IPS-11a (cell line): ENCODE measurements at regions not wholly inside any gene's neighbourhood (a gene's known extent, or its start where the extent isn't known, plus 50 kb on each side); places are given as distances from the start of the nearest gene placed in this dataset.
"Not testable (repeated sequence)": the region's sequence is repeated elsewhere in the genome, so short reads cannot be mapped to it uniquely, and the experiment has no call there.

Experiments
- H3K4me3 ChIP-seq: one replicate; pipeline ENCODE4 v1.5.1; 2013; ENCODE audit warnings: low read depth, low read length, control low read depth

DNA sequence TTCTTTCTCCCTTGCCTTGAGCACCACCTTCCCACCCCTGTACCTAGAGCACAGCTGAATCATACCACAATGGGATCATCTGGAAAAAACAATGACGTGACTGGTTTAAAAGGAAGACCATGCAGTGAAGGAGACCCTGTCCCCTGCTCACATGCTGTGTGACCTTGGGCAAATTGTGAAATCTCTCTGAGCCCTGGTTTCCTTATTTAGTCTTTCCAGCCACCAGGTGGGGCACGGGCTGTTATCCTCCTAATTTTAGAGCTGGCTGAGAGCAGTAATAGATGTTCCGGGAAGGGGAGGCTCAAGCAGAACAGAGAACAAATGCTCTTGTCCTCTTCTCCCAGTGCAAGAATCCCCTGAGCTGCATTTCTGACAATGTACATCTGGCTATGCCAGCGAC is 198.3 kb downstream of the RPS24 start:
- no peak overlapping the region for H3K4me3 ChIP-seq

DNA sequence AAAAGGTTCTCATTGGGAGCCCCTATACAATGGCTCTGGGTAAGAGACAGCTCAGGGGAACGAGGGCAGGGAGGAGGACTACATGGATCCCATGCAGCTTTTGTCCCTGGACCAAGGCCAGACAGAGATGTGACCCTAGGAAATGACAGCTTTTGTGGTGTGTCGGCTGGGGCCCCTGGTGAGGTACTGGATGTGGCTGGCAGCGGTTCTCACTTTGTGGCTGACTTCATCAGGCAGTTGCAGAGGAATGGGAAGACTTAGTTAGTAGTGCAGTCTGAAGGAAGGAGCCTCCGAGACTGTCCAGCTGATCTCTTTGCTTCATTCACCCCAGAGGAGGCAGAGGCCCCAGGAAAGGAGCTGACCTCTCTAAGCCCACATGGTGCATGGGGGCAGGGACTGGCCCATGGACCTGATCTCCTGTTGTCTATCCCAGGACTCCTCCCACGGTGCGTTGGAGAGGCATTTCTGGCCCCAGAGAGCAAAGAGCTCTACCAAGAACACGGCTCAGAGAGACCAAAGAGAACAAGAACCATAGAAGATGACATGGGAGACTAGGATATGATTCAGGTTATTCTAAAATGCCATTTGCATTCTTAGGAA is 202.9 kb downstream of the RPS24 start:
- no peak overlapping the region for H3K4me3 ChIP-seq

DNA sequence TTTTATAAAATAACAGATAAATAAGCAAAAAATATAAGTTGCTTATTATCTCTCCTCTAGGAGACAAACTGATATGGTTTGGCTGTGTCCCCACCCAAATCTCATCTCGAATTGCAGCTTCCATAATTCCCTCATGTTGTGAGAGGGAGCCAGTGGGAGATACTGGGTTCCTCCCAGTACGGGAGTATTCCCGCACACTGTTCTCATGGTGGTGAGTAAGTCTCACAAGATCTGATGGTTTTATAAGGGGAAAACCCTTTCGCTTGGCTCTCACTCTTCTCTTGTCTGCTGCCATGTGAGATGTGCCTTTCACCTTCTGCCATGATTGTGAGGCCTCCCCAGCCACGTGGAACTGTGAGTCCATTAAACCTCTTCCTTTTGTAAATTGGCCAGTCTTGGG is 204.3 kb downstream of the RPS24 start:
- not testable (repeated sequence) for H3K4me3 ChIP-seq

DNA sequence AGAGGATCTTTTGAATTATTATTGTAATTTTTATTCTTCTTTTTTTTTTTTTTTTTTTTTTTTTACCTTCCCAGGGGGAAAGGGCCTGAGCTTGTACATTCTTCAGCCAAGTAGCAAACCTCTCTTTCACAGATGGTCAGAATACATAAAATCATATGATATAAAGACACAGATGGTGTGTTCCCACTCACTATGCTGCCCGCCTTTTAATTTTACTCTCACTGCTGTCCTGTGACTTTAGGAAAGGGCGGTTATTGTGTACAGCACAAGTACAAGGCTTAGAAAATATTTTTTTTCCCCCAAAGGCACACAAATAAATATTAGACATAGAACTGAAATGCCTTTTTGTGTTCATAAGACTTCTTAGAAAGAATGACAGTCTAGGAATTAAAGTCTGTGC is 213.6 kb downstream of the RPS24 start:
- no peak overlapping the region for H3K4me3 ChIP-seq

DNA sequence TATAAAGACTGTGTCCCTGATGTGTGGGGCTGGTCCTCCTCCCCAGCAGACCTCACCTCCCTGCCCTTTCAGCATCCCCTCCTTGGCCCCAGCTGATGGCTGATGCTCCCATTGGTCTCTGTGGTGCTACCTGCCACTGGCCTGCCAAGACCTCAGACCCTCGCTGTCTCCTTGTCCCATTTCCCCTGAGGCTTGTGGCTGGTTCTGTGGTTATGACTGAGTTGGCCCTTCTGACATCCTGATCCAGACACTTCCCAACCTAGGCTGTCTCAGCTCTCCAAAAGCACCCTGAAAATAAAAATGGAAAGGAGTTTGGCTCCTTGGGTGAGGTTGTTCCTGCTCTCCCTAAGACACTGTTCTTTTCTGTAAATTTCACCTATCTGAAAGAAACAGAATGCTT is 214.2 kb downstream of the RPS24 start:
- H3K4me3 ChIP-seq, result no peak overlapping the region

DNA sequence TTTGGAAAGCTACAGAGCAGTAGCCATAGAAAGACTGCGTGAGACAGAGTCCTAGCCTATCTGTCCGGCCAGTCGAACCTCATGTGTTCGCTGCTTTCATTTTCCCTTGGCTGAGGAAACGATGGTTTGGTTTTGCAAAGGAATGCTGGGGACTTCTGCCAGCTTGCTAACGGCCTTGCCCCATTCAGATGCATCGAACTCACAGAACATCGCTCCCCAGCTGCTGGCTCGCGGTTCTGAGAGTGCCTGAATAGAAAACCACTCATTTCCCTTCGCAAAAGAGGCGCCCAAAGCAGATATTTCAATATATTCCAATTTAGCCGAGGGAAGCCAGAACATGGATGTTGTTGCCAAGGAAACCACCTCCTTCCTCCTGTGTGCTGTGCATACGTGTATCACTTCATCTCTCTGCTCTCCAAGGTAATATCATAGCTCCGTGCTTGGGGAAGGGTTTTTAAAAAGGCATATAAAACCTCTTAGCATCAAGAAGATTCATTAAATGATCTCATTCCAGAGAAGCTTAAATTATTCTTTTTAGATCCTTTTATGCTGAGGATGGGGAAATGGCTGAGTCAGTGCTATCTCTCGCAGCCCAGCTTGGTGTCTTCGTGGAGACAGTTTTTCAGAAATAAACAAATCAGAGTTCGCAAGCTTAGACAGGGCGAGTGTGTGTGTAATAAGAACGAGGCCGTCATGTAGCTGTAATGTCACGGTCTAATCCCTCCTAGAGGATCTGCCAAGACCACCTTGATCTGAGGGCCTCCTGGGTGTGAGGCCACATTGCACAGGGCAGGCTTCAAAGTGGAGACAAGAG is 215.2 kb downstream of the RPS24 start:
- no peak overlapping the region for H3K4me3 ChIP-seq

DNA sequence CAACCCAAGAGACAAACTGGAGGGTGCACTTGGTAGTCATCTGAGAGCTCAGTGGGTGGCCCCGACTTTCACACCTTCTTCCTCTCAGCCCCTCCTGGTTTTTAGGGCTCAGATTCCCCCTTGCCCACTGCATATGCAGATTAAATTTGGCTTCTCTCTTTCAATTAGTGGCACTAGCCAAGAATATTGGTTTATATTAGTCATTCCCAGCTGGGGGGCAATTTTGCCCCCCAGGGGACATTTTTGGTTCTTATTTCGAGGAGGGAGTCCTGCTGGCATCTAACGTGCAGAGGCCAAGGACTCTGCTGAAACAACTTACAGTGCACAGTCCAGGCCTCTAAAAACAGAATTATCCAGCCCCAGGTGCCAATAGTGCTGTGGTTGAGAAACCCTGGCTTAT is 216.0 kb downstream of the RPS24 start:
- H3K4me3 ChIP-seq, result no peak overlapping the region

DNA sequence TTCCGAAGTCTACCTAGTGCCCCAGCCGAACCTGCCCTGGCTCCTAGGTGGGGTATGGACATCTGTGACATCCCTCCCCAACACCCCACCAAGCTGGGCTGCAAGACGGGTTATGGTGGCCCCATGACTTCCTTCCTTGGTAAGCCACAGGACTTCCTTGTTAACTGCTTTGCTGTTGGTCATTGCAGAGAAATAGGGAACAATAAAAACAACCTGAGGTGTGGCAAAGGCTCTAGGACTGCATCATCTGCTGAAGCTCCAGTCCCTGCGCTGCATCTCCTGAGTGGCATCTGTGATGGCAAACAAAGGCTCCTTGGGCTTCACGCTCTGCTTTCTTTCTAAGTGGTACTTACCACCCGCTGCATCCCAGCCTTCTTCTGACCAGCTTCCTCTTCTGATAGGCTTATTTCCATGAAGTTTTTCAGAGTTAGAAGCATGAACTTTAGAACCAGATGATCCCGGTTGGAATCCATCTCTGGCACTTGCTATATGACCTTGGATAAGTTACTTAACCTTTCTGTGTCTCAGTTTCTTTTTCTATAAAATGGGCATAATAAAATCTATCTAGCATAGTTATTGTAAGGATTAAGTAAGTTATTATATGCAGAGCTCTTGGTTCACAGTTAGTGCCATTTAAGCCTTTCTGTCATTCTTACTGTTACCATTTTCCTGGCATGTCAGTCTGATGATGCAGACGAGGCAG is 216.8 kb downstream of the RPS24 start:
- no peak overlapping the region for H3K4me3 ChIP-seq

DNA sequence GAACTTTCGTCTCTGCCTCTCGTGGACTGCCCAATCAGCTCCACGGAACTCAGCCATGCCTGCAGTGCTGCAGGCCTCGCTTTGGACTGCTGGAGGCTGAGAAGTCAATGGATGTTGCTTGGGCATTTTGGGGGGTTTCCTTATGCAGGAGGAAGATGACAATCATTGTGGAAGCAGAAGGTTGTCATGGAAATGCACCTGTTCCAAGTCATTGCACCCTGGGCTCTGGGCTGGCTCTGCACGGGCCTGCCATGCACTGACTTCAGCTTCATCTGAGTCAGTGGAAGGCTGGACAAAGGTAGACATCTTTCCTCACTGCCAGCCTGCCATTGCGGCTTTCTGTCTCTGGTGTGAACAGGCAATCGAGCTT is 217.3 kb downstream of the RPS24 start:
- no peak overlapping the region for H3K4me3 ChIP-seq

DNA sequence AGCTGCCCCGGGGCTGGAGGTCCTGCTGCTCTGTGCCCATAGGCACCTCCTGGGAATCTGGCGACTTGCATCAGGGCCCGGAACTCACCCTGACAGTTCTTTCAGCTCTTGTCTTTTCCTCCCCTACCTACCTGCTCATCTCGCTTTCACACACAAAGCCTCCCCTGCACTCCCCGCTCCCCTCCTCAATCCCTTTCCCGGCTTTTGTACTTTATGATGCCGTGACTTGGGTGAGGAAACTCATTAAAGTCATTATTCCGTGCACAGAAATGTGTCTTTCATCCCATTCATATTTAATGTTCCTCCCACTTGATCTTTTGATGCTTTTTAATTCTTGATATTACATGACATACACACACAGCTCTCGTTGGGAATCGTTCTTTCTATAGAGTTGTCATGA is 218.6 kb downstream of the RPS24 start:
- H3K4me3 ChIP-seq, result no peak overlapping the region

DNA sequence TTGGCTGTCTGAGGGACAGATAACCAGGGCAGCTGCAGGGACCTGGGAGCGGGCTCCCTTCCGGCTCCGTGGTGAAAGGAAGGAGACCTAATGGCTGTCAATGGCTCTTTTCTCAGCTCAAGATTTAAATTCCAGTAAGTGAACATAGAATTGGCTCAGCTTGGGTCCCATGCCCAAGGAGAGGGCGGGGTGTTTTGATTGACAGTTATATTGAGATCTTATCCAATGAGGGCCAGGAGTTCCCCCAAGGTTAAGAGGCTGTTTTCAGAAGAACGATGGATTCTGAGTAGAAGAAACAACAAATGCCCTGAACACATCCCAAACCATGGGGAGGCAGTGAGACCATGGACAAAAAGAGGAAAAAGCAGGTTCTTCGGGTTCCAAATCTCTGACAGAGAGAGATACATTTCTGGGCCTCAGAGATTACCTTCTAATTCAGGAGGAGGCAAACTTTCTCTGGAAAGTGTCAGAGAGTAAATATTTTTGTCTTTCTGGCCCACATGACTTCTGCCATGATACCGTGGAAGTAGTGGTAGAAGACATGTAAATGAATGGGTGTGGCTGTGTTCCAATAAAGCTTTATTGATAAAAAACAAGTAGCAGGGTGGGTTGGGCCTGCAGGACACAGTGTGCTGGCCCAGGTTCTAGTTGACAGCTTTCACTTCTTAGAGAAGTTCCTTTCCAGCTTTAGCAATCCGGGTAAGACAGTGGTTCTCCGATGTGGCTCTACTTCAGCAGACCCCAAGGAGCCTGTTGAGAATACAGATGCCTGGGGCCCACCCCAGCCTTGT is 219.6 kb downstream of the RPS24 start:
- H3K4me3 ChIP-seq, result no peak overlapping the region

DNA sequence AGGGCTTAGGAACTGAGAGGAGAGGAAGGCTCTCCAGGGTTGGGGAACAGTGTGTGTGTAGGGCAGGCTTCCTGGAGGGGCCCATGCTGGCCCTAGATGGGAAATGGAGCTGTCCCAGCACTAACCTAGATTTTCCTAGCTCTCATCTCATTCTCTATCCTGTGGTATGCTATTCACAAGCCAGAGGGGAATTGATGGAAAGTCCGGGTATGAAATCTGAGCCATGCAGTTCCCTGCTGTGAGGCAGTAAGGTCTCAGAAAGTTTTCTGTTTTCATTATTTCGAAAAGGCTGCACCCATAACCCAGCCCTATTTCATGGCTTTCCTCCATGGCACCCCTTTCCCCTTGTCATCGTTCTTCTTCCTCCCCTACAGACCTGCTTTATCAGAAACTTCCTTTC is 220.3 kb downstream of the RPS24 start:
- no peak overlapping the region for H3K4me3 ChIP-seq

DNA sequence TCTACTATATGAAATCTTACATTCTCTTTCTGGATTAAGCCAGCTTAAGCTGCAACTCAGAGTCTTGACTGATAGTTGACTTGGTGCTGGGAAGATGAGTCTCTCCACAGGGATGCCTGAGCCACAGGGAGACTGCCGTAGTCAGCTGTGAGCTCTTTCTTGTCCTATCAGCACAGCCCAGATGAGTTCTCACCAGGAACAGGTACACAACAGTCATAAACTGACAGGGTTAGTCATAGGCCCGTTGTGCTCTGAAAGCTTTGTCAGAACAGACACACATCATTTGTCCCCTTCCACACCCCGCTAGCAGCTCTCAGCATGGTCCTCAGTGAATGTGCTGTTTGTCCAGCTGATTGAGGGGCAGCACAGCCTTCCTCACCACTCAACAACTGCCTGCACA is 221.6 kb downstream of the RPS24 start:
- no peak overlapping the region for H3K4me3 ChIP-seq

DNA sequence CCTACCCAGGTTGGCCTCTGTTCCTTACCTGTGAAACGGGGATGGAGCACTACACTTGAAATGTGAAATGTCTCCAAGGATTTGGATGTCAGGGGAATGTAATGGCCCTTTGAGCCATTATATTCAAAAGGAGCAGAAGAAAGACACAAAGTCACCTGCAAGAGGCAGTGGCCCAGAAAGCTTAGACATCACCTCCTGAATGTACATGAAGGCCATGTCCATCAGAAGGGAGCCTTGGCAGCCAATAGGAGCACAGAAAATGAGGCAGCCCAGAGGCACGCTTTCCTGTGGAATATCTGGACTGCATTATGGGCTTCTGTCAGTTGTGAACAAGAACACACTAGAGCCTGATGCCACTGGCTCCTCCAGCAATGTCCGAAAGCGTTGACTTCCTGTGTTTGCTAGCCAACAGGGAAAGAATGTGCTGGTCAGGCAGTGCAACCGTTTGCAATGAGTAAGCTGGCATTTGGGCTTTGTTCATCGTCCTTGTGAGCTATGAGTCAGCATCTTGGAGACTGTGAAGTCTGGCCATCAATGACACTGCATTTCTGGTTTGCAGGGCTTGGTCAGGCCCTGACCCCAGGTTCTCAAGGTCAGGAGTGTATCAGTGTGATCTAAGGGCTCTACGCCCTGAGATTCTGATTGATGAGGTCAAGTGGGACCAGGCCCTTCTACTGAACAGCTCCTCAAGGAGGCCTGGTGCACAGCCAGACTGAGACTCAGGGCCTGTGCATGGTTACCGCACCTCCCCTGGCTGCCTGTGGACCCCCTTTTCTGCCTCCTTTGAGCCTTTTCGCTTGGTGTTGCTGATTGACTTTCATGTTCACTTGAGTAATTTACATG is 222.4 kb downstream of the RPS24 start:
- H3K4me3 ChIP-seq, result no peak overlapping the region

DNA sequence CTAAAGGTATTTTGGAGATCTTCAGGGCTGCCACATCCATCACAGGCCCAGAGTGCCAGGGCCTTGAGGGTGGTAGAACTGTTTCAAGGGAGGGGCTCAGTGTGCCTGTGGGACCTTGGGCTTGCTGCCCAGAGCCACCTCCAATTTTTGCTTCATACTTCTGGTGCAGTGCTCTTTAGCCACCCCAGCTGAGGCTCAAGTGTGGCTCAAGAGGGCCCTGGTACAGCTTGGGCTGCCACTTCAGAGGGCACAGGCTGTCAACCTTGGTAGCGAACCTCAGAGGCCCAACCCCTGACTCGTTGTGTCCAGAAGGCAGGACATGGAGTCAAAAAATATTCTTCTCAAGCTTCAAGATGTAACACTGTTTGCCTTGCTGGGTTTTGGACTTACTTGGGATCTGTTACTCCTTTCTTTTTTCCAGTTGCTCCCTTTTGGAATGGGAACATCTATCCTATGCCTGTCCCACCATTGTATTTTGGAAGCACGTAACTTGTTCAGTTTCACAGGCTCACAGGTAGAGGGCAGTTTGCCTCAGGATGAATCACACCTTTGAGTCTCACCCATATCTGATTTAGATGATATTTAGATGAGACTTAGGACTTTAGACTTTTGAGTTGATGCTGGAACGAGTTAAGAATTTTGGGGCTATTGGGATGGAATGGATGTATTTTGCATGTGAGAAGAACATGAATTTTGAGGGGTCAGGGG is 224.8 kb downstream of the RPS24 start:
- no peak overlapping the region for H3K4me3 ChIP-seq

DNA sequence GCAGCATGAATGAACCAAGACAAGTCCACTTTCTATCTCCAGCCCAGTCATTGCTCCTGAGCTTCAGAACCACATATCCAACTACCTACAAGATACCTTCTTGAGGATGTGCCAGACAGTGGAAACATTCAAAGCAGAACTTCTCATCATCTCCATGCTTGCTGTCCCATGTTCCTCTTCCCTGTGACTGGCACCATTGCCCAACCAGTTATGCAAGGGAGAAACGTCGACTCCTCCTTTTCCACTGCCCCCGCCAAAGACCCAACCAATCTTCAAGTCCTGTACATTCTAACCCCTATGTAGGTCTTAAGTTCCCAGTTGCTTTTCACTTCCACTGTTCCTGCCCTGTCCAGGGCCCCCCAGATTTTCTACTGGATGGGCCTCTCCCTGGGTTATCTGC is 225.7 kb downstream of the RPS24 start:
- no peak overlapping the region for H3K4me3 ChIP-seq

DNA sequence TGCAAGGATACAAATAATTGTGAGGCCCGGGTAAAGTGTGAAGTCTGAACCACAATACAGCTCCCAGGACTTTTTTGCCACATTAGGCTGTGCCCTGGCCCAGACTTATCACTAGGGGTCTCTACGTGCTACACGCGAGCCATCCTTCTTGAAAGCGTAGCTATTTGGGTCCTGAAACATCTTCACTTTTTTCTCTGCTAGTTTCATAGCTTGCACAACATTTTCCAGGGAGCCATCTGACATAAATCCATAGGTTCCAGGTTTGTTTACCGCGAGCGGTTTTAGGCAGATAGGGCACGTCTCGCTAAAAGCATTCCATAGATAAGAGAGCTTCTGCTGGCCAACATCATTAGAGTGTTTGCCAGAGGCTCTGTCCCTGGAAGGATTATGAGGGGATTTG is 226.5 kb downstream of the RPS24 start:
- H3K4me3 ChIP-seq, result no peak overlapping the region

DNA sequence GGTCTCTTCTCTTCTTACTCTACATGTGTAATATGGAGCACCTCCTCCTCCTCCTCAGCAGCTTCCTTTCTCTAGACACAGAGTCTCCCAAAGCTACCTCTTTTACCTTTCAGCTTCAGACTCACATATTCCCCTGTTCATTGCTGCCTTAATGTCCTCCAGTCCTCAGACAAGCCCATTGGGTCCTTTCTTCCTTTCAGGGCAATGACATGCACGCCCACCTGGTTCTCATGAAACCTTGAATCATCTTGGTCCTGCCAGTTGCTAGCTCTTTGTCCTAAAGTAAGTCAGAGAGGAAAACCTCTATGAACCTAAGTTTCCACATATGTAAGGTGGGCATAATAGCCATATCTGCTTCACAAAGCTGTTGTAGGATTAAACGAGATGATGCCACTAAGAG is 227.0 kb downstream of the RPS24 start:
- H3K4me3 ChIP-seq, result no peak overlapping the region

DNA sequence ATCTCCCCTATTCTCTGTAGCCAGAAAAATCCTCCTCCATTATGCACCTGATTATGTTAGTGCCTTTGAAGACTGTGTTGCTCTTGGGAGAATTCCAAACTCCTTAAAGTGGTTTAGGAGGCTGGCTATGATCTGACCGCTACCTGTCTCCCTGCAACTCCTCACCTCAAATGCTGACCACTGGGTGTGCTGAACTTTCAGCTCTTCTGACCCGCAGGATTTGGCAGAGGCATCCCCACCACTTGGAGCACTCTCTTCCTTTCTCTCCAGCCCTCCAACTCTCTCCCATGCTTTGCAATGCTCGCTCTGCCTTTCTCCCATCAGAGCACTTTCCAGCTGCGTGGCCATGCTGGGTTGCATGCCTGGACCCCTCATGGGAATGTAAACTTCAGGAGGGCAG is 227.6 kb downstream of the RPS24 start:
- no peak overlapping the region for H3K4me3 ChIP-seq

DNA sequence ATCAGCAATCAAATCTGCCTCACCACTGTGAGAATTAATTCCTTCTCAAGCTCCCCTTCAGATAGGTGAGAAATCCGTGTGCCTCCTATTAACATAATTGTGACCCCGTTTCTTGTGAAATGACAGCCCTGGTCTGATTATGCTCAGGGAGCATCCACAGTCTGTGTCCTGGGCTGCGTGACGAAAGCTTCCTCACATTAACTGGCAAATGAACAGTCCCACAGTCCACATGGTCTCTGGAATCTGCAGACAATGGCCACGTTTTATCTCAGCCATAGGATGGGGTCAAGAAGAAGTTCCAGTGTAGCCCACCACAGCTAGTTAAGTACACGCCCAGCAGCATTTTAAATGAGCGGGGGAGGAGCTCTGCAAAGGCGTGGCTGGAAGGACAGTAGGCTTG is 229.2 kb downstream of the RPS24 start:
- H3K4me3 ChIP-seq, result no peak overlapping the region
